ENCODE measurements at regions not wholly inside any gene's neighbourhood (a gene's known extent, or its start where the extent isn't known, plus 50 kb on each side); places are given as distances from the start of the nearest gene placed in this dataset.

DNA sequence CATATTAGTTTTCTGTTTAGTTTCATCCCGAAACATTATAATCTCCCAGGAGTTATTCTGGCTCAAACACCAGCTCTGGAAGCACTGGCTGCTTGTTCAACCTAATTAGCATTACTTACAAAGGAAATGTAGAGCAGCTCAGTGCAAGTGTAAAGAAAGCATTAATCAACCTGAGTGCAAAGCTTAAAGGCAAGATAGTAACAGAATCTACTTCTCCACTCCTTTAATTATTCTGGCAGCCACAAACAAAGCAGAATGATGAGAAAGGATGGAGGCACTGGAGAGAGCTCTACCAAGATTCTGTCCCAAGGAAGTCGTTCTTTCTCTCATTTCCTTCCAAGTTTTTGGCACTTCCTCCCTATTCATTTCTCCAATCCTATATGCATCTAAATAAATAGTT is 1384.0 kb downstream of the ZPLD1 start:
- TF ChIP-seq, protein P1, sequence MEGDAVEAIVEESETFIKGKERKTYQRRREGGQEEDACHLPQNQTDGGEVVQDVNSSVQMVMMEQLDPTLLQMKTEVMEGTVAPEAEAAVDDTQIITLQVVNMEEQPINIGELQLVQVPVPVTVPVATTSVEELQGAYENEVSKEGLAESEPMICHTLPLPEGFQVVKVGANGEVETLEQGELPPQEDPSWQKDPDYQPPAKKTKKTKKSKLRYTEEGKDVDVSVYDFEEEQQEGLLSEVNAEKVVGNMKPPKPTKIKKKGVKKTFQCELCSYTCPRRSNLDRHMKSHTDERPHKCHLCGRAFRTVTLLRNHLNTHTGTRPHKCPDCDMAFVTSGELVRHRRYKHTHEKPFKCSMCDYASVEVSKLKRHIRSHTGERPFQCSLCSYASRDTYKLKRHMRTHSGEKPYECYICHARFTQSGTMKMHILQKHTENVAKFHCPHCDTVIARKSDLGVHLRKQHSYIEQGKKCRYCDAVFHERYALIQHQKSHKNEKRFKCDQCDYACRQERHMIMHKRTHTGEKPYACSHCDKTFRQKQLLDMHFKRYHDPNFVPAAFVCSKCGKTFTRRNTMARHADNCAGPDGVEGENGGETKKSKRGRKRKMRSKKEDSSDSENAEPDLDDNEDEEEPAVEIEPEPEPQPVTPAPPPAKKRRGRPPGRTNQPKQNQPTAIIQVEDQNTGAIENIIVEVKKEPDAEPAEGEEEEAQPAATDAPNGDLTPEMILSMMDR (IDR thresholded peaks at IDR 0.05): no peak
- TF ChIP-seq EZH2 (IDR thresholded peaks at IDR 0.05) (no peak), EZH2phosphoT487 (IDR thresholded peaks at IDR 0.05) (no peak)

Measured in neural progenitor cell (in vitro differentiated cells).